HCT116 (cell line): ENCODE measurements at regions not wholly inside any gene's neighbourhood (a gene's known extent, or its start where the extent isn't known, plus 50 kb on each side); places are given as distances from the start of the nearest gene placed in this dataset.

Experiments
- CEBPB ChIP-seq: IDR thresholded peaks from 2 replicates; pipeline ENCODE4 v1.6.1; 2012; ENCODE audit warnings: low read depth
- EGR1 ChIP-seq: IDR thresholded peaks from 2 replicates; pipeline ENCODE4 v1.6.1; 2012; ENCODE audit warnings: low read depth
- EZH2 ChIP-seq: fragments of 200-600 bp; sonication (generic); IDR thresholded peaks from 2 replicates; pipeline ENCODE4 v1.6.1; 2017; ENCODE audit warnings: antibody characterized with exemption, mixed run types
- POLR2AphosphoS5 ChIP-seq: IDR thresholded peaks from 2 replicates; pipeline ENCODE4 v1.6.1; 2011; ENCODE audit warnings: mild to moderate bottlenecking, low read depth, low read length, moderate library complexity
- RAD21 ChIP-seq: IDR thresholded peaks from 2 replicates; pipeline ENCODE4 v1.6.1; 2012; ENCODE audit warnings: low read depth, mild to moderate bottlenecking
- SIN3A ChIP-seq: IDR thresholded peaks from 2 replicates; pipeline ENCODE4 v1.6.1; 2012; ENCODE audit warnings: low read depth
- TCF7L2 ChIP-seq: IDR thresholded peaks from 2 replicates; pipeline ENCODE4 v1.7.0; 2011; ENCODE audit warnings: borderline replicate concordance, inconsistent platforms; ENCODE audit not compliant: insufficient read depth, insufficient read length; ENCODE audit errors: extremely low read depth
- ZNF274 ChIP-seq: fragments of 200-500 bp; sonication (Bioruptor generic); IDR thresholded peaks from 2 replicates; pipeline ENCODE4 v1.6.1; 2014; ENCODE audit warnings: mild to moderate bottlenecking, low read depth, low read length, inconsistent platforms
- TF ChIP-seq, protein P1 (sequence below), 3 experiments: fragments of 200-600 bp in 1 of 3; sonication (generic) in 1 of 3; IDR thresholded peaks in 2 of 3; conservative IDR thresholded peaks in 1 of 3; 2 replicates each; pipeline ENCODE4 v1.5.1; 2012 to 2017; ENCODE audit warnings: low read depth in 2 of 3, low read length in 2 of 3, antibody characterized with exemption in 1 of 3, borderline replicate concordance in 1 of 3, control low read depth in 1 of 3, mild to moderate bottlenecking in 1 of 3, mixed read lengths in 1 of 3, mixed run types in 1 of 3, moderate library complexity in 1 of 3; ENCODE audit not compliant: insufficient read depth in 1 of 3

DNA sequence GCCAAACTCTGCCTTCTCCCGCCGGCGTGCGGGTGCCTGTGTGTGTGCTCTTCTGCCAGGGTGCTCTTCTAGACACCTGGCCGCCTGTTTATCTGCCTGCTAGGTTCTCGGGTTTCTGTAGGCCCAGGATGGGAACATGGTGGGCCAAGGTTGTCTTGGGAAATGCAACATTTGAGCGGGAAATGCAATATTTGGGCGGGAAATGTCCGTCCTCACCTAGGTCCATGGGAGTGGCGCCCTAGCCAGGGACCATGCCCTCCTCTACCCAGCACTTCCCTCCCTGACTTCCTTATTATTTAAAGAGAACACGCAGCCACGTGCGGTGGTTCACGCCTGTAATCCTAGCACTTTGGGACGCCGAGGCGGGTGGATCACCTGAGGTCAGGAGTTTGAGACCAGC, 392.6 kb downstream of the FAT4 start:
- TF ChIP-seq EGR1 = no peak
- TF ChIP-seq, protein P1, sequence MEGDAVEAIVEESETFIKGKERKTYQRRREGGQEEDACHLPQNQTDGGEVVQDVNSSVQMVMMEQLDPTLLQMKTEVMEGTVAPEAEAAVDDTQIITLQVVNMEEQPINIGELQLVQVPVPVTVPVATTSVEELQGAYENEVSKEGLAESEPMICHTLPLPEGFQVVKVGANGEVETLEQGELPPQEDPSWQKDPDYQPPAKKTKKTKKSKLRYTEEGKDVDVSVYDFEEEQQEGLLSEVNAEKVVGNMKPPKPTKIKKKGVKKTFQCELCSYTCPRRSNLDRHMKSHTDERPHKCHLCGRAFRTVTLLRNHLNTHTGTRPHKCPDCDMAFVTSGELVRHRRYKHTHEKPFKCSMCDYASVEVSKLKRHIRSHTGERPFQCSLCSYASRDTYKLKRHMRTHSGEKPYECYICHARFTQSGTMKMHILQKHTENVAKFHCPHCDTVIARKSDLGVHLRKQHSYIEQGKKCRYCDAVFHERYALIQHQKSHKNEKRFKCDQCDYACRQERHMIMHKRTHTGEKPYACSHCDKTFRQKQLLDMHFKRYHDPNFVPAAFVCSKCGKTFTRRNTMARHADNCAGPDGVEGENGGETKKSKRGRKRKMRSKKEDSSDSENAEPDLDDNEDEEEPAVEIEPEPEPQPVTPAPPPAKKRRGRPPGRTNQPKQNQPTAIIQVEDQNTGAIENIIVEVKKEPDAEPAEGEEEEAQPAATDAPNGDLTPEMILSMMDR (IDR thresholded peaks at IDR 0.05 in 2 of 3, conservative IDR thresholded peaks at IDR 0.05 in 1 of 3; ENCODE audit: borderline replicate concordance in 1 of 3, insufficient read depth in 1 of 3, low read depth in 2 of 3, low read length in 2 of 3) = no peak
- no peak for TF ChIP-seq SIN3A
- no peak for TF ChIP-seq TCF7L2
- TF ChIP-seq EZH2 = no peak
- no peak for TF ChIP-seq ZNF274
- TF ChIP-seq POLR2AphosphoS5 = no peak
- no peak for TF ChIP-seq RAD21
- no peak for TF ChIP-seq CEBPB
